Stimulated activated CD4-positive, alpha-beta T cell treated with anti-CD3 and anti-CD28 coated beads, Interleukin-4, amount 100 ng/mL, for 24 hours (primary cell): ENCODE measurements at regions not wholly inside any gene's neighbourhood (a gene's known extent, or its start where the extent isn't known, plus 50 kb on each side); places are given as distances from the start of the nearest gene placed in this dataset.

Source experiments
- DNase-seq: peaks from one replicate; pipeline ENCODE4 v3.0.0-alpha.2; 2020

DNA sequence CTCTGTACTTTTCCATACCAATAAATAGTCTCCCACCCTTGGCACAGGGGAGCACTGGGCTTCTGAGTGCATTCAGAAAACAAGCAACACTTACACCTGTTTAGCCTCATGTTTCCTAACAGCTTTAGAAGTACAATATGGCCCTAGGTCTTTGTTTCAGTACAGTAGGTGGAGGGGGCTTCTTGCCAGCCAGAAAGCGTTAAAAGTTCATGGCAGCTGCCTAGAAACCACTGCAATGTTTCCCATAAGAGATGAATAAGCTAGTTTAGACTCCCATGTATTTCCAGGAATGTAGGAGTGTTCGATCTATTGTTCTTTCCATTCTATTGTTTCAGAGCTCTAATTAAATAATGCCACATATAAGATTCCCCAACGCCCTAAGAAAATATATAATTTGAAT, 444.8 kb downstream of the ARHGEF28 start:
- no peak for DNase-seq

DNA sequence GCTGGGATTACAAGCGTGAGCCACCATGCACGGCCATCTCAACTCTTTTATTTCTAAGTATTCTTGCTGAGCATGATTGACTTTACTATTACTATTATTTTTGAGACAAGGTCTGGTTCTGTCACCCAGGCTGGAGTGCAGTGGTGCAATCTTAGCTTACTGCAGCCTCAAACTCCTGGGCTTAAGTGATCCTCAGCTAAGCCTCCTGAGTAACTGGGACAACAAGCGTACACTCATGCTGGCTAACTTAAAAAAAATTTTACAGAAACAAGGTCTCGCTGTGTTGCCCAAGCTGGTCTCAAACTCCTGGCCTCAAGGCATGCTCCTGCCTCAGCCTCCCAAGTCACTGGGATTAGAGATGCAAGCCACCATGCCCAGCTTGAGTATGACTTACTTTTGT, 443.7 kb downstream of the ARHGEF28 start:
- DNase-seq: no peak

DNA sequence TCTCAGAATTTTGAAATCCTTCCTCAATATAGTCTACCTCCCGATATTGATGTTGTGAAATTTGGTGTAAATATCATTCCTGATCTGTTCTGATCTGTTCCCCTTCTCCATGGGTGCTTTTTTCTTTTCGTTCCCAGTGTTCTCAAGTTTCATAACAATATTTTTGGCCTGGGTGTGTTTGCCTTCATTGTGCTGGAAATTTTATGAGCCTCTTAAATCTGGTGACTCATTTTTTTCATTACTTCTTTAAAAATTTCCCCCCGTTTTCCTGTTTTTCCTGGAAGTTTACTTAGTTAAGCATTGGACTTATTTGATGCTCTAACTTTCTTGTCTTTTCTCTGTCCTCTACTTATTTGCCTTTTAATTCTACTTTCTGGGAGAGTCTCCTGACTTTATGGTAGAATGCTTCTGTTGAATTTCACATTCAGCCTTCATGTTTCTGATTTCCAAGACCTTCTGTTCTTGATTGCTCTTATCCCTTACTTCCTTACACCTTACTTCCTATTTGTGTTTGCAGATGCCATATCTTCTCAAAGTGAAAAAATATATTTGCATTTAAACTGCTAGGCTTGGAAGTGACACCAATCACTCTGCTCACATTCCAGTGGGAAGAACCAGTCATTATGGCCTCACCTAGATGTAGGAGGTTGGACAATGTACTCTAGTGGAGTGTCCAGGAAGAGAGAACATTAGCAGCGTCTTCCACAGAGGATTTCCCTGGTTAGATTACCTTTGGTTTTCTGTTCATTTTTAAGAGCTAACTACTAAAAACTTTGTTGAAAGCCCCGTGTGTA, 441.9 kb downstream of the ARHGEF28 start:
- DNase-seq: no peak

DNA sequence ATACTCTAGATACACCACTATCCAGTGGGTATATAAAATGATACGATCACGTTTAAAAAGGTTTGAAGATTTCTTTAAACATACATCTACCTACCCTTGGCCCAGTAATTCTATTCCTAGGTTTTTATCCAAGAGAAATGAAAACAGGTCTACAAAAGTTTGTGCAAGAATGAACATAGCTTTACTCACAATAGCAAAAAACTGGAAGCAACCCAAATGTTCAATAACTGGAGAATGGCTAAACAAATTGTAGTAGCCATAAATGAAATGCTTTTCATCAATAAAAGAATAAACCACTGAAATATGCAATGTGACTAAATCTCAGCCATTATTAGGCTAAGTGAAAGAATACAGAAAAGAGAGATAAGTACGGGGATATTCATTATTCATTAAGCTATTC, 438.9 kb downstream of the ARHGEF28 start:
- no peak for DNase-seq

DNA sequence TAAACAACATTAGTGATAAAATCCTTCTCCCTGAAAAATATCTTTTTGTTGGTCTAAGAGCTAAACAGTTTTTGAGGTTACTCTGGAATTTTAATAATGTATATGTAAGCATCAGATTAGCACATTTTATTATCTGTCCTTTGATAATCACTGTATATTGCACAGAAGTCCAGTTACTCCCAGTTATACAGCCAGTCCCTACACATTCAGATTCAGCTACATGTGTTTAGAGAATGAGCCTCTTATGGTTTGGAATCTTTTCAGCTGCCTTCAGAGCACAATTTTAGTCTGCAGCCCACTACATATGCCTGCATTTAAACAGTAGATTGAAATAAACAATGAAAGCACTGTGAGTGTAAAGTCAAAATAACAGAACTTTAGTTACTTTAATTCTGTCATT, 438.2 kb downstream of the ARHGEF28 start:
- DNase-seq: no peak

DNA sequence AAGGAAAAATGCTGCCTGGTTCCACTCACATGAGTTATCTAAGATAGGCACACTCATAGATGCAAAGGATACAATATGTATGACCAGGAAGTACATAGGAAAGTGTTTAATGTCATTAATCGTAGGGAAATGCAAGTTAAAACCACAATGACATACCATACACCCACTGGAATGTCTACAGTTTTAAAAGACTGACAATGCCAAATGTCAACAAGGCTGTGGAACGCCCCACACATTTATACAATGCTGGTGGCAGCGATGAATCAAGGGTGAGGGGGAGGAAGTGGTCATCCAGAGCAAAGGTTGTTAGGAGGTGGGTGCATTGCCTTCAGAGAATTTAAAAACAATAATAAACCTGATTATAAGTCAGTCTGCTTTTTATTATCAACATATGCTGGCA, 437.8 kb downstream of the ARHGEF28 start:
- no peak for DNase-seq

DNA sequence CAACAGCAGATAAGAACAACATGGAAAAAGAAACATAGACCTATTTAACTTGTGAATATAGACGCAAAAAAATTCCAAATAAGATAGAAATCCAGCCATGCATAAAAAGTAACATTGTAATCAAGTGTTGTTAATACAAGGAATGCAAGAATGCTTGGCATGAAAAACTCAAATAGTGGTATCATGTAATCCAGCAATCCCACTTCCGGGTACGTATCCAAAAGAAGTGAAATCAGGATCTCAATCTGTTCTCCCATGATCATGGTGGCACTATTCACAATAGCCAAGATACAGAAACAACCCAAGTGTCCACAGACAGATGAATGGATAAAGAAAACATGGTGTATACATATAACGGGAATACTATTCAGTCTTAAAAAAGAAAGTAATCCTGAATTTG, 437.4 kb downstream of the ARHGEF28 start:
- DNase-seq: no peak

DNA sequence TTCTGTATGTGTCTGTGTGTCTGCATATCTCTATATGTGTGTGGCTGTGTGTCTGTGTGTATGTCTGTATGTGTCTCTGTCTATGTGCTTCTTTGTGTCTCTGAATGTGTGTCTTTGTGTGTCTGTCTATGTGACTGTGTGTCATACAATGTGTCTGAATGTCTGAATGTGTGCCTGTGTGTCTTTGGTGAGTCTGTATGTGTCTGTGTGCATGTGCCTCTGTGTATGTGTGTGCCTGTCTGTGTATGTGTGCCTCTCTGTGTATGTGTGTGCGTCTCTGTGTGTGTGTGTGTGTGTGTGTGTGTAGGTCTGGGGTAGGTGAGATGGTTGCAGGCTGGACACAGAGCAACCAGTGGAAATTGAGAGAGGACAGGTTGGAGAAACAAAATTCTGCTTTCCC, 435.3 kb downstream of the ARHGEF28 start:
- DNase-seq: no peak

DNA sequence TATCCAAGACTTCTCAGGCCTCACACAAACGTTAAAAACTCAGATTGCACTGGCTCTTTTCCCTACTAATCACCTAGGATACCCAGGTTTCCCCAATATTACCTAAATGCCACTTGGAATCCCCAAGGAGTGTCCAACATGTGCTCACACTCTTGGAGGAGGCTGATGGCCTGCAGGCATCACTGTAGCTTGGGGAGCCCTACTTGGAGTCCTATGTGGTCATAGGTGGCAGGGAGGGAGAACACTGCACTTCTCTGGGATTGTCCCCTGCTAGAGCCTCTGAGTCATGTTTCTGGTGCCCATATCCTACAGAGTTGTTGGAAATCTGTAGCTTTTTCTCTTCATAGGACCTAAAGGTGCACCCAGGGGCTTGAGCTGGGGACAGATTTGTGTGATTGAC, 433.7 kb downstream of the ARHGEF28 start:
- DNase-seq: no peak

DNA sequence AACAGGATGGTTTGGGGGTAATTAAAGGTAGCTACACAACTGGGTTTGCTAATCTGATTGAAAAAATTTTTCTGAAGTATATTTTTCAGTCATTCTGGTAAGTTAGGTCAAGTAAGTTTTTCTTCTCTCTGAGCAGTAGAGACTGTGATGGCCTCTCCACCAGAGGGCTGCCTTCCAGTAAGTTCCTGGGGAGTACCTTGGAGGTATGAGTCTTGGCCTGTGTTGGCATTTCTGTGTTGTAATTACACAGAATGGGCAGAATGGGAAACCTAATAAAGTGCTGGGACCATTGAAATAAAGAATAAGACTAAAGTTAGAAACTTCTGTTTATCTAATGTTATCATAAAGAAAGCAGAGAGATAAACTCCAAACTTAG, 430.8 kb downstream of the ARHGEF28 start:
- no peak for DNase-seq

DNA sequence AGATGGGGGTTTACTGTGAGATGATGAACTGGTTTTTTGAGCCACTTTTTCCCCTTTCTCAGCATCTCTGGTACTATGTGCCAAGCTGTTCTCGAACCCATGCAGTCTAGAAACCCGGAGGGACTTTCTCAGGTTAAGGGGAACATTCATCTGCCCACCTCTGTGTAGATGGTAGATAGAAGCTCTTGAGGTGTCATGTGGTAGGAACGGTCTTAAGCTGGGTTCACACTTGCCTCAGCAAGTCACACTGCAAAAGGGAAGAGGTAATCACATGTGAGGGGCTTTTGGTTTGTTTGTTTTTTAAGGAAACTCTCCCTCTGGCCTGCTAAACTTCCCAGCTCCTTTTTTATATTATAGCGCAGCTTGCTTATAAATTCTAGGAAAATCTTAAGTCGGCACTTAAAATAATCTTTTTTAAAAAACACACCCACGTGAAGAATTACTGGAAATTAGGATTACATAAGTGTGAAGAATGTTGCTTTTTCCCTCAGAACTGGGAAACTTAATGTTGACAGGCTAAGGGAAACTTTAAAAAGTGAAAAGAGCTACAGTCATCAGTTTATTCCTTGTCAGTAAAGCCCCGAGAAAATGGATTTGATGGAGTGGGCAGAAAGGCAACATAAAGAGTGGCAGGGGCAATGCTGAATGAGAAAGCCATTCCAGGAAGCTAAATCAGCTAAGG, 430.3 kb downstream of the ARHGEF28 start:
- no peak for DNase-seq

DNA sequence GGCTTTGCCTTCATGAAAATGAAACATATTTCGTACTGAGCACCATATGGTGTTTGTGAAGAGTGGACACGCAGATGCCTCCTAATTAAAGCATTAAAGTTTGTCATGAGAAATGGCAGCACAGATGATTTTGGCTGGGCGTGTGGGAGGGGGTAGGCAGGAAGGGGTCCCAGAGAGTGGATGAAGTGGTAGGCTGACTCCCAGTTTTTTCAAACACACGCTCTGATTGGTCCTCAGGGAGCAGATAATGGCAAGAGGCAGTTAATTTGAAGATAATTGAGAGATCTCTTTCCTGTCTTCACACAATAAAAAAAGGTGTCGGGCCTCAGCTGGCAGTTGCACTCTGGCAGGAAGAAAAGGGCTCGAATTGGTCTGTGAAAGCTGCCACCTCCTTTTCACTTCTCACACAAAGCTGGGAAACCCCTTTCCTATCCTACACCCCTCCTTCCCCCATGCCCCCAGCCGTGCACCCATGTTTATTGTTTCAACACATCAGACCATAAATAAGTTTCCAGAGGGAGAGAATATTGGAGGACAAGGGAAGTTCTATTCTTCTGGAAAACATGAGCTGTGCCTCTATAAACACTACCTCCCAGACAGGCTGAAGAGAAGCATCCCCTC, 429.6 kb downstream of the ARHGEF28 start:
- DNase-seq: no peak

DNA sequence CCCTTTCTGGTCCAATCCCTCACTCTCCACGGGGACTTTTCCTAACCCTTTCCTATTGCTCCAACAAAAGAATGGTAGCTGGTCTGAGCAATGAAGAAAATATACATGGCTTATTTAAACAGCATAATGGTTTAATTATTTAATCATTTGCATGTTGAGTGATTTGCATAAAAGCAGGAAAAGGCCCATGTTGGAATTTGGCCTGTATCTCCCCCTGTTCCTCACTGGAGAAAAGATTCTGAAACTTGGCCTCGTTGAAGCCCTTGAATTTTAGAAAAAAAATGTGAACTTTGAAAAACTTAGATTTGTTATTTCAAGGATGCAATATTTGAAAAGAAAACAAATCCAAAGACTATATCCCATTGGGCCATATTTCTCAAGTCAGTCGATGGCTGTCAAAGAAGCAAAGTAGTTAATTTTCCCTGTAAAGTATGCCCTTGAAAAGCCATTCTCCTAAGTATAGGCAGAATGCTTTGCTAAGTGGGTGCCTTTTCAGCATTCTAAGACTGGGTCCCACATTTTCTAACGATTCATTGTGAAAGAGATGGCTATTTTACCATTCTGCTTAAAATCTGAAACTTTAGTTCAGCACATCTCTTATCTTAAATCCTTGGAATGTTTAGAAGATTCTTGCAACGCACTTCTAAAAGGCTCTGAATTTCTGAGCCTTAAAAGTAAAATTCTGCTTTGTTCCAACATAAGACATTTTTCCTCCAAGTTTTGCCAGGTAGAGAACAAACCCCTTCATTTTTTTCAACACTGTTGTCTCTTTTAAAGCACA, 428.8 kb downstream of the ARHGEF28 start:
- DNase-seq: no peak

DNA sequence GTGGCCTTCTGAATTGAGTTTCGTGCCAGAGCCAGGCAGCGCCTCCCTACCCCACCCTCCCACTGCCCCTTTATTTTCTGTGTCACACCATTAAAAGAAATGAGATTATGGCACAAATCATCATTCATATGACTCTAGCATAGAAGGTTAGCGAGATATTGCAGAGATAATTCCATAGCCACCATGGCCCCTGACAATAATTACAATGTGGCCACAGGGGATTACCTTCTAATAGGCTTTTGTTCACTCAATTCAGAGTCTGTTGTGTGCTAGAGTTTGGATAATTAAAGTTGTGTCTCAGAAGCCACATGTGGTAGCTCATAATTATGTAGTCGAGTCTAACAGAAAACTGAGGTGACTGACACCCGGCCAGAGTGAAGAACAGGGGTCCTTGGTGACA, 428.1 kb downstream of the ARHGEF28 start:
- no peak for DNase-seq

DNA sequence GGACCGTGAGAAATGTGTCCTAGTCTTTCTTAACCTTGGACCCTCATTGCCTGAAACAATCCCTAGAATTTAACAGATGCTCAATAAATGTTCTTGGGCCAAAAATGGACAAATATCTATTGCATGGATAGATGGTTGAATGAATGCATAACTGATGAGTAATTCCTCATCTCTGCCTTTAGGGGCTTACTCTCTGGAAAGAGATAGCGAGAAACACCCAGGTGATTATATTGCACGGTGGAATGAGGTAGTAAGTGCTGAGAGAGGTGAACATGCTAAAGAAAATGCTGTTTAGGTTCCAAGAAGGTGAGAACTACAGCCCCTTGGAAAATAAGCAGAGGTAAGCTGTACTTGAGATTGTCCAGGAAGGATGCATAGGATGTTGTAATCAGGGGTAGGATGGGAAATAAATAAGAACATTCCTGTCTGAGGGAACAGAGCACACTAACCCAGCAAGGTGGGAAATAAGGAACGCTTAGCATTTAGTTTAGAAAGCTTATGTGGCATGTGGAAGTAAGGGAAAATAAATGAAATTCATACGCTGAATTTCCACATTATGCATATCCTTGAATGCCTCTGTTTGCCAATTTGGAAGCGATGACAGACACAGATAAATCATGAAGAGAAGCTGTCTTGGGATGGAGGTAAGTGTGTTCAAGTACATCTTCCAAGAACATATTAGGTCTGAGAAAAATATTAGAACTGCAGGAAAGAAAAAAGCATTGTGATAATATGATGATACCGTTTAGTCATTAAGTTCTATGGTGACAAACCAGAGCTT, 426.6 kb downstream of the ARHGEF28 start:
- DNase-seq: no peak

DNA sequence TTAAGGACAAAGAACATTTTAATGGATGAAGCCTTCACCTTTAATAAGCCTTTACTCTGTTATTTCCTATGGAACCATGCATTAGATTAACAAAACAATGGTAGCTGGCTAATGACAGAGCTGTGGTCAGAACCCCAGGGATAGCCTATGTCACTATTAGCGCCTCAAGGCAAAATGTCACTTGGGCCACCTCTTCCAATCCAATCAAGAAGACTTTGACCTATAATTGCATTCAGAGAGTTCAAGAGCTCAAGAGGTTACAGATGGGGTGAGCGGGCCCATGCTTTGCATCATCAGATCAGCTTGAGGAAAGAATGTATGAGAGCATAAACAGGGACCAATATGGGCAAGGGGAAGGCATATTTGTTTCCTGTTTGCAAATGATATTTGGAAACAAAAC, 425.1 kb downstream of the ARHGEF28 start:
- DNase-seq: no peak

DNA sequence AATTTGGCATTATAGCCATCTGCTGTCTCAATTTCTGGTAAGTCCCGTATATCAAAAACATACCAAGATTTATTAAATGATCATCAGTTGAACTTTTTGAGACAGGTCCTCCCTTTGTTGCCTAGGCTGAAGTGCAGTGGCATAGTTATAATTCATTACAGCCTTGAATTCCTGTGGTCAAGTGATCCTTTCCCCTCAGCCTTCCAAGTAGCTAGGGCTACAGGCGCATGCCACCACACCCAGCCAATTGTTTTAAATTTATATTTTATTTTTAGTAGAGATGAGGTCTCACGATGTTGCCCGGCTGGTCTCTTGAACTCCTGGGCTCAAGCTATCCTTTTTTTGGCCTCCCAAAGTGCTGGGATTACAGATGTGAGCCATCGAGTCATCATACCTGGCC, 418.9 kb downstream of the ARHGEF28 start:
- no peak for DNase-seq

DNA sequence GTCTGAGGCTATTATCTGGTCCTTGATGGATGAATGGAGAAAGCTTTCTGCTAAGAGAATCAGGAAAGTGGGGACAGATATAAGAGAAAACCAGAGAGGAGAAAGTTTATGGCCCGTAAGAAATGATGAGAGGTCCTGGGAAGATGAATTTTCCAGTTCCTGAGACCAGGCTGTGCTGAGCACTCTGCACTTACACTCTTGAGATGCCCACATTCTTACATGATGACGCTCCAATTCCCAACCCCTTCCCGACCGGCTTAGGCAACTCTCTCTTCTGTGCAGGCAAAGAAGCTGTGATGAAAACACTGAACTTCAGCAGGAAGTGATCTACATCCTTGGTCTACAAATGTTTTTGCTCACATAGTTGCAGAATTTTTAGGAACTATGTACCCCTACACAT, 417.0 kb downstream of the ARHGEF28 start:
- no peak for DNase-seq

DNA sequence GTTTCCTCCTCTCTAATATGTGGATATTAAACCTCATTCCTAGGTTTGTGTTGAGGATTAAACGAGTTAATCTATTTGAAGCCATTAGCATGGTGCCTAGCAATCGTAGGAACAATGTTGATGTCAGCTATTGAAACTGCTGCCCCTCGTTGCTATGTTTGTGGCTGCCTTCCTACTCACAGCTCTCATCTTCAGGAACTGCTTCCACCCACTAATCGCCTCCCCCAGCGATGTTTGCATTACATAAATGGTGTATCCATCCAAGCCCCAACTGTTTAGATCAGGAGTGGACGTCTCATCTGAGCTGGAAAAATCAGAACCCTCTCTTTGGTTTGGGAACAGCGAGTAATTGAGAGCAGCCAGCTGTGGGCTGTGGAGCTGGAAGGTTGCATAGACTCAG, 416.6 kb downstream of the ARHGEF28 start:
- DNase-seq: no peak

DNA sequence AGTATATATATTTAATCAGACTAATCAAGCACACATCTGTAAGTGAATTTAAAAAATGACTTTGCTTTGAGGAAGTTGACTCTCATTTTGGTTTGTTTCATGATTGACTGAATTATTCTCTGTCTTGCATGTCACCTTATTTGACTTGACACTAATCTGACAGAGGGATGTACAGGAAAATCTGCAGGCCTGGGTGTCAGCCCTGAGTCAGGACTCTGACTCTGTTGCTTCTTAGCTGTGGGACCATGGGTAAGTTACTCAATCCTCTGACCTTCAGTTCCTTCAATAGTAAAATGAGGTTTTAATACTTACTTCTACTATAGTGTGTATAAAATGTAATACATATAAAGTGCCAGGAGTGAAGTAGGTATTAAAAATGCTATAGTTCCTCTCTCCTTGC, 415.9 kb downstream of the ARHGEF28 start:
- no peak for DNase-seq

DNA sequence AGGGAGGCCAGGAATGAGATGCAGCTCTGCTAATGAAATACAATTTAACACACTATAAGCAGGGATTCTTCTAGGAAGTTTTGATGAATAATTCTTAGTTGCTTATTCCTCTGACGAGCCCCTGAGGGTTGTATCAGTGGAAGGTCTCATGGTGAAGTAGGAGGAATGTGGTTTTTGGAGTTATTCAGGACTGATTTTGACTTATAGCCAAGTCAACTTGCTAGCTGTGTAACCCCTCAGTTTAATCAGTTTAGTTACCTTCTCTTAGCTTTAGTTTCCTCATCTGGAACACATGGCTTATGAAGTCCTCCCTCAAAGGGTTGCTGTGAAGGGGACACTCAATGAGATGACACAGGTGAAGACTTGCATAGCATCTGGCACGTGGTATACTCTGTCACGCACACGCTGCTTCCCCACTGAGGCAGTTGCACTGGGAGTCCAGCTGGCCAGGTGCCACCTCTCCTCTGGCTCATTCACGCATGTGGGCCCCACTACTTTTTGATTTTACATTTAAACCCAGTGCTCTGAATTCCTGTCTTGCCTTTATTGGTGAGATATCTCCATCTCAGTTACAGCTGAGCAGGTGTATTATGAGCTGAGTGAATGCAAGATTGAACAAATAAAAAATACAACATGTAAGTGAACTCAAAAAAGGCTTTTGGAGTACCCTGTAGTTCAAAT, 415.0 kb downstream of the ARHGEF28 start:
- DNase-seq: no peak

DNA sequence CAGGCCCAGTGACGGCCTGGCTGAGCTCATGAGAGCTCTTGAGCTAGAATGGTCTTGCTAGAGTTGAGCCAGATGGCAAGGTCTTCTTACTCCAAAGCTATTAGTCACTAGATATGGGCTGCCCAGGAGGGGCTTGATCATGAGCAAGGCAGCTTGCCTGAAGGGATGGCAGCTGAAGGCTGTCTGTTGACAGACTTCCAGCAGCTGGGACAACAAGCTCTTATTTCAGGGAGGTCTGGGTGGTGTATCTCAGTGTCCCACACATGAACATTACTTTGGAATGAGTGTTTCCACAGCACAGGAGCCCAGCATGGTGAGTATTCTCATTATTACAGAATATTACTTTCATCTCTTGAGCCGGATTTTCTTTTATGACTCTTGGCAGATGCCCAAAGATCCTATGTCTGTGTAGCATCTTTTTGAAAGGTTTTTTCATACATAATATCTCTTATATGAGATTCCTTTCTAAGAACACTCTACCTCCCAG, 414.1 kb downstream of the ARHGEF28 start:
- no peak for DNase-seq
